Kidney (tissue), 13 donors: ENCODE measurements at regions not wholly inside any gene's neighbourhood (a gene's known extent, or its start where the extent isn't known, plus 50 kb on each side); places are given as distances from the start of the nearest gene placed in this dataset.

Experiments used
- DNase-seq, 5 donors: peaks; one replicate each; pipeline ENCODE4 v3.0.0-alpha.2; 2013 to 2020
- FAIRE-seq: peaks from 2 replicates; lab custom pipeline; 2012; peaks lifted over from hg19 to GRCh38; lab: Jason Lieb, UNC
- H3K27ac ChIP-seq, 2 donors: one replicate each; pipeline ENCODE4 v1.7.0; 2013; ENCODE audit warnings: low read depth in 2 of 2, low read length in 2 of 2, inconsistent platforms in 1 of 2
- H3K27me3 ChIP-seq: one replicate; pipeline ENCODE4 v1.7.1; 2013; ENCODE audit warnings: low read length, inconsistent platforms; ENCODE audit not compliant: control insufficient read depth, insufficient read depth
- H3K36me3 ChIP-seq, 3 donors: one replicate each; pipeline versions ENCODE4 v1.7.0 to v1.7.1; 2013; ENCODE audit warnings: low read length in 3 of 3, control low read depth in 1 of 3, inconsistent platforms in 1 of 3; ENCODE audit not compliant: insufficient read depth in 3 of 3, control insufficient read depth in 2 of 3
- H3K4me1 ChIP-seq, 3 donors: one replicate each; pipeline versions ENCODE4 v1.7.0 to v1.7.1; 2013; ENCODE audit warnings: low read length in 3 of 3, inconsistent platforms in 1 of 3, low read depth in 1 of 3; ENCODE audit not compliant: control insufficient read depth in 2 of 3, insufficient read depth in 2 of 3
- H3K4me3 ChIP-seq, 3 donors: one replicate each; pipeline versions ENCODE4 v1.7.0 to v1.8.1; 2013; ENCODE audit warnings: low read length in 3 of 3, control low read depth in 1 of 3, inconsistent platforms in 1 of 3
- H3K9ac ChIP-seq, 3 donors: one replicate each; pipeline versions ENCODE4 v1.7.0 to v1.7.1; 2013; ENCODE audit warnings: low read length in 3 of 3, control low read depth in 1 of 3, inconsistent platforms in 1 of 3
- H3K9me3 ChIP-seq, 3 donors: one replicate each; pipeline versions ENCODE4 v1.7.0 to v1.7.1; 2013; ENCODE audit warnings: low read length in 3 of 3, control low read depth in 1 of 3, inconsistent platforms in 1 of 3; ENCODE audit not compliant: control insufficient read depth in 2 of 3, insufficient read depth in 1 of 3
- intact Hi-C: fragments of 100-400 bp; cut with DNase I; formaldehyde crosslinking; loops from one replicate; pipeline ENCODE4 v1.11.1; 2022
- TF ChIP-seq, protein P1 (sequence below): IDR thresholded peaks from 3 replicates; pipeline ENCODE4 v1.5.1; 2012; ENCODE audit warnings: mild to moderate bottlenecking, moderate library complexity, borderline replicate concordance; ENCODE audit not compliant: insufficient read depth; ENCODE audit errors: extremely low read depth
- donor health status: control.
- donor health status: control.
- donor health status: control.
- donor health status: control.
- donor health status: control.
- donor health status: DM: yes; HTN: yes; CAD: no.
- donor health status: Normal renal cell carcinoma (clear cell type).

DNA sequence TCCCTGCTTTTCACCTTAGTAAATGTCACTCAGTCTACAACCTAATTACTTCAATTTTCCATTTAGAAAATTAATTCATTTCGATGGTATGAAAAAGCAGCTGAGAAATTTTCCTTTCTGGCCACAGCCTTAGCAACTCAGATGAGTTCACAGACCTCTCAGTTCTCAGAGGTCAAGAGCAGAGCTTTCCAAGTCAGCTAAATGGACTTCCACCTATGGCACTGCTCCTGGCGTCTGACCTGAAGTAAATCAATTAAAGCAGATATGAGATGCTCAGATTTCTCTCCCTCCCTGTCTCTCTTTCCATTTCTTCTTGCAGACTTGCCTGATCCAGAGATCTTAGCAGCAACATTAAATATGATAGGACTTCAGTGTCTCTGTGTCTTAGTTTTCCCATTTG is 412.6 kb downstream of the QKI start:
- H3K27ac ChIP-seq: no peak overlapping the region
- no peak overlapping the region for H3K4me3 ChIP-seq
- TF ChIP-seq, protein P1, sequence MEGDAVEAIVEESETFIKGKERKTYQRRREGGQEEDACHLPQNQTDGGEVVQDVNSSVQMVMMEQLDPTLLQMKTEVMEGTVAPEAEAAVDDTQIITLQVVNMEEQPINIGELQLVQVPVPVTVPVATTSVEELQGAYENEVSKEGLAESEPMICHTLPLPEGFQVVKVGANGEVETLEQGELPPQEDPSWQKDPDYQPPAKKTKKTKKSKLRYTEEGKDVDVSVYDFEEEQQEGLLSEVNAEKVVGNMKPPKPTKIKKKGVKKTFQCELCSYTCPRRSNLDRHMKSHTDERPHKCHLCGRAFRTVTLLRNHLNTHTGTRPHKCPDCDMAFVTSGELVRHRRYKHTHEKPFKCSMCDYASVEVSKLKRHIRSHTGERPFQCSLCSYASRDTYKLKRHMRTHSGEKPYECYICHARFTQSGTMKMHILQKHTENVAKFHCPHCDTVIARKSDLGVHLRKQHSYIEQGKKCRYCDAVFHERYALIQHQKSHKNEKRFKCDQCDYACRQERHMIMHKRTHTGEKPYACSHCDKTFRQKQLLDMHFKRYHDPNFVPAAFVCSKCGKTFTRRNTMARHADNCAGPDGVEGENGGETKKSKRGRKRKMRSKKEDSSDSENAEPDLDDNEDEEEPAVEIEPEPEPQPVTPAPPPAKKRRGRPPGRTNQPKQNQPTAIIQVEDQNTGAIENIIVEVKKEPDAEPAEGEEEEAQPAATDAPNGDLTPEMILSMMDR: no peak
- H3K4me1 ChIP-seq: no peaks in the 10 kb centered on the region
- H3K36me3 ChIP-seq: no peaks in the 10 kb centered on the region
- H3K9ac ChIP-seq: no peak overlapping the region
- DNase-seq (no peak), FAIRE-seq (no peak)
- H3K9me3 ChIP-seq: no peaks in the 10 kb centered on the region
- H3K27me3 ChIP-seq: no peaks in the 10 kb centered on the region
- intact Hi-C loops: no loop called here

DNA sequence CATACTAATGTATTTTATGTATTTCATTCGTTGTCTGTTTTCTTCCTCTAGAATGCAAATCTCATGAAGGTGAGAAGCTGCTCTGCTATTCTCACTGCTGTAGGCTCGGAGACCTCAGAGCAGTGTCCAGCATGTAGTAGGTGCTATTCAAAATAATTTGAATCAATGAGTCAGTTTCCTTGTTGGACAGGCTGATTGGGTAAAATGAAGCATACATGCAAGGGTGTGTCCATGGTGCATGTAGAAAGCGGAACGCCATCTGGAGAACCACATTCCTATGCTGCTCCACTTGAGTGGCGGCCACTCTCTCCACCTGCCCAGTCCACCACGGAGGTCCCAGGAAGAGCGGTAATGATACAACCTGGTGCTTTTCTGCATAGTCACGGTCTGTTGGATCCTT is 412.1 kb downstream of the QKI start:
- Histone ChIP-seq H3K27ac (no peak overlapping the region), H3K36me3 (no peaks in the 10 kb centered on the region), H3K4me3 (no peak overlapping the region), H3K9me3 (no peaks in the 10 kb centered on the region), H3K9ac (no peak overlapping the region), H3K27me3 (no peaks in the 10 kb centered on the region), H3K4me1 (no peaks in the 10 kb centered on the region)
- TF ChIP-seq, protein P1: no peak
- peak in 3 of 5 donors; percentile 35 to 45 (median 40) for DNase-seq
- intact Hi-C loops: no loop called here
- no peak for FAIRE-seq

DNA sequence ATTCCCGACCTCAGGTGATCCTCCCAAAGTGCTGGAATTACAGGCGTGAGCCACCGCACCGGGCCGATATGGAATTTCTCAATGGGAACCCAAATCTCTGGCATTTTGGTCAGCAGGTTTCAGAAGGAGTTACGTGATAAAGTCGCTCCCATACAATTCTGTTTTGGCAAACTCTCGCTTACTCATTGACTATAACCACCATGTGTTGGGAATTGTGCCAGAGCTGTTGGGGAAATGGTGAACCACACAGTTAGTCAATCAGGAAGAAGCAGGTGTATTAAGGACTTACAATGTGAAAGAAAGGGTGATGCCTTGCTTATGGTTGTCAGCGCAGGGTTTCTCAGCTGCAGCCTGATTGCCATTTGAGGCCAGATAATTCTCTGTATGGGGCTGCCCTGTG is 410.5 kb downstream of the QKI start:
- intact Hi-C loops: no loop called here
- DNase-seq: no peak
- H3K4me3 ChIP-seq: no peak overlapping the region
- H3K36me3 ChIP-seq: no peaks in the 10 kb centered on the region
- no peak overlapping the region for H3K27ac ChIP-seq
- H3K9ac ChIP-seq: no peak overlapping the region
- no peak for FAIRE-seq
- TF ChIP-seq, protein P1: no peak
- H3K27me3 ChIP-seq: no peaks in the 10 kb centered on the region
- no peaks in the 10 kb centered on the region for H3K9me3 ChIP-seq
- no peaks in the 10 kb centered on the region for H3K4me1 ChIP-seq

DNA sequence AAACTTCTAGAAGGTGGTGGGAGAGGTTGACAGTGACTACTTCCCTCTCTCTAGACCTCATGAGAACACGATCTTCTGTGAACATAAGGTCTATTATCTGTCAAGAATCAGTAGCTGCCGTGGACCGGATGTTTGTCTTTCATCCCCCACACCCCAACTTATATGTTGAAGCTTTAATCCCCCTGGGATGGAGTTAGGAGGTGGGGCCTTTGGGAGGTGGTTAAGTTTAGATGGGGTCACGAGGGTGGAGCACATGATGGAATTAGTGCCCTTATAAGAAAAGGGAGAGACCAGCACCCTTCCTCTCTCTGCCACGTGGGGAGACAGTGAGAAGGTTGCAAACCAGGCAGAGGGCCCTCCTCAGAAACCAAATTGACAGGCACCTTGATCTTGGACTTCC is 409.1 kb downstream of the QKI start:
- DNase-seq: no peak
- H3K27me3 ChIP-seq: no peaks in the 10 kb centered on the region
- H3K4me3 ChIP-seq: no peak overlapping the region
- no peaks in the 10 kb centered on the region for H3K4me1 ChIP-seq
- no peak for FAIRE-seq
- intact Hi-C loops: no loop called here
- TF ChIP-seq, protein P1: no peak
- no peak overlapping the region for H3K27ac ChIP-seq
- H3K9me3 ChIP-seq: no peaks in the 10 kb centered on the region
- H3K36me3 ChIP-seq: no peaks in the 10 kb centered on the region
- H3K9ac ChIP-seq: no peak overlapping the region
